Sigmoid colon (tissue), 6 donors: ENCODE measurements at regions not wholly inside any gene's neighbourhood (a gene's known extent, or its start where the extent isn't known, plus 50 kb on each side); places are given as distances from the start of the nearest gene placed in this dataset.

Source experiments
- DNase-seq: peaks from one replicate; pipeline ENCODE4 v3.0.0-alpha.2; 2019
- H3K27ac ChIP-seq, 4 donors: fragments of 200-600 bp; sonication (generic); one replicate each; pipeline ENCODE4 v1.5.1; 2016 to 2019; ENCODE audit warnings: mild to moderate bottlenecking in 1 of 4
- H3K27me3 ChIP-seq, 3 donors: fragments of 200-600 bp; sonication (generic); one replicate each; pipeline ENCODE4 v1.5.1; 2019; ENCODE audit warnings: mild to moderate bottlenecking in 1 of 3
- H3K36me3 ChIP-seq, 4 donors: fragments of 200-600 bp; sonication (generic); one replicate each; pipeline ENCODE4 v1.5.1; 2016 to 2019
- H3K4me1 ChIP-seq, 4 donors: fragments of 200-600 bp; sonication (generic); one replicate each; pipeline ENCODE4 v1.5.1; 2017 to 2019
- H3K4me3 ChIP-seq, 4 donors: fragments of 200-600 bp; sonication (generic); one replicate each; pipeline ENCODE4 v1.5.1; 2017 to 2019; ENCODE audit warnings: mild to moderate bottlenecking in 2 of 4, moderate library complexity in 1 of 4
- H3K9me3 ChIP-seq, 4 donors: fragments of 200-600 bp in 3 of 4; sonication (generic) in 3 of 4; one replicate each; pipeline versions ENCODE4 v1.5.1 to v1.6.1; 2013 to 2019
- CTCF ChIP-seq, 4 experiments: fragments of 450-650 bp in 3 of 4; fragments of 200-600 bp in 1 of 4; IDR thresholded peaks; one replicate each; pipeline ENCODE4 v1.5.1; 2016 to 2019; ENCODE audit warnings: antibody characterized with exemption in 4 of 4, mild to moderate bottlenecking in 3 of 4, moderate library complexity in 2 of 4
- EP300 ChIP-seq, 4 donors: sonication (generic); formaldehyde crosslinking; IDR thresholded peaks; one replicate each; pipeline ENCODE4 v1.6.1; 2017; ENCODE audit warnings: antibody characterized with exemption in 4 of 4
- POLR2A ChIP-seq, 2 donors: fragments of 450-650 bp; IDR thresholded peaks; one replicate each; pipeline ENCODE4 v1.6.1; 2016; ENCODE audit warnings: antibody characterized with exemption in 2 of 2, mild to moderate bottlenecking in 2 of 2, moderate library complexity in 2 of 2
- POLR2AphosphoS5 ChIP-seq, 4 donors: sonication (generic); formaldehyde crosslinking; IDR thresholded peaks; one replicate each; pipeline ENCODE4 v1.6.1; 2017; ENCODE audit warnings: antibody characterized with exemption in 4 of 4
- WGBS, 2 donors: extraction: QIAGEN DNeasy Blood & Tissue Kit; methylation state at CpG; one replicate each; pipeline ENCODE4 v1.1.7; 2013; 5-methylcytosine and 5-hydroxymethylcytosine counted together
- intact Hi-C: fragments of 100-400 bp; cut with DNase I; formaldehyde crosslinking; loops from one replicate; pipeline ENCODE4 v1.15.1; 2023
- donor health status: healthy with polysubstance abuse.
- donor health status: healthy.

DNA sequence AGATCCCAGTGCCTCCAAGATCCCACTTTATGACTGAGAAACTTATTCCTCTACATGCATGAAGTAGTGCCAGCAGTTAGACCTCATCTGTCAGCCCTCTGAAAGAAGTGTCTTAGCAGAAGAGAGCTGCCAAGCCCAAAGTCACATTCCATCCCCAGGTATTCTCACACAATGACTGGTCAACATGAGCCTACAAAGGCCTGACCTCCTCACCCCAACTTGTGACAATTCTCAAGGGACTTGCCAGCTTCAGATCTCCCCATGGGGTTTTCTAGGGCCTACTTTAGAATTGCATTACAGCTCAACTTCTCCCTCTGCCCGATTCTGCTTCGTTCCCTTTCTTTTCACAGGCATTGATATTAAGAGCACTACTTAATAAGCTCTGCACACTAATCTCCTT lies 393.8 kb upstream of the SLC30A5 start:
- Histone ChIP-seq H3K4me1 (no peaks in the 10 kb centered on the region), H3K9me3 (peaks cover 0 to 4% (median 0%) of the 10 kb centered on the region in 4 donors), H3K4me3 (no peak overlapping the region), H3K27ac (no peak overlapping the region), H3K27me3 (no peaks in the 10 kb centered on the region), H3K36me3 (no peaks in the 10 kb centered on the region)
- intact Hi-C loops: no loop called here
- 89 to 99% methylated on average over 2 of the region's 2 CpGs for WGBS, 2 donors
- no peak for DNase-seq
- TF ChIP-seq CTCF (IDR thresholded peaks at IDR 0.05) (no peak), POLR2A (IDR thresholded peaks at IDR 0.05) (no peak), POLR2AphosphoS5 (IDR thresholded peaks at IDR 0.05) (no peak), EP300 (IDR thresholded peaks at IDR 0.05) (no peak)

- no peak overlapping the region for H3K27ac ChIP-seq
- WGBS, 2 donors: 73 to 93% methylated on average over 2 of the region's 2 CpGs
- peaks cover 0 to 7% (median 0%) of the 10 kb centered on the region in 4 donors for H3K4me1 ChIP-seq
- no peaks in the 10 kb centered on the region for H3K9me3 ChIP-seq
- H3K27me3 ChIP-seq: no peaks in the 10 kb centered on the region
- no peaks in the 10 kb centered on the region for H3K36me3 ChIP-seq
- TF ChIP-seq POLR2A (IDR thresholded peaks at IDR 0.05) (no peak), EP300 (IDR thresholded peaks at IDR 0.05) (no peak)
- intact Hi-C loops: no loop called here
- no peak for DNase-seq
- H3K4me3 ChIP-seq: no peak overlapping the region
Observed at GRCh38 chr5:68707575-68707974, 386.2 kb upstream of the SLC30A5 start.

- H3K4me1 ChIP-seq: peaks cover 0 to 7% (median 0%) of the 10 kb centered on the region in 4 donors
- H3K9me3 ChIP-seq: no peaks in the 10 kb centered on the region
- 89 to 92% methylated on average over 7 of the region's 7 CpGs for WGBS, 2 donors
- H3K4me3 ChIP-seq: no peak overlapping the region
- no peak overlapping the region for H3K27ac ChIP-seq
- TF ChIP-seq POLR2AphosphoS5 (IDR thresholded peaks at IDR 0.05) (no peak), EP300 (IDR thresholded peaks at IDR 0.05) (no peak), POLR2A (IDR thresholded peaks at IDR 0.05) (no peak), CTCF (IDR thresholded peaks at IDR 0.05) (no peak)
- intact Hi-C loops: no loop called here
- no peaks in the 10 kb centered on the region for H3K27me3 ChIP-seq
- DNase-seq: no peak
- no peaks in the 10 kb centered on the region for H3K36me3 ChIP-seq
Observed at GRCh38 chr5:68708156-68708841, 385.5 kb upstream of the SLC30A5 start.

DNA sequence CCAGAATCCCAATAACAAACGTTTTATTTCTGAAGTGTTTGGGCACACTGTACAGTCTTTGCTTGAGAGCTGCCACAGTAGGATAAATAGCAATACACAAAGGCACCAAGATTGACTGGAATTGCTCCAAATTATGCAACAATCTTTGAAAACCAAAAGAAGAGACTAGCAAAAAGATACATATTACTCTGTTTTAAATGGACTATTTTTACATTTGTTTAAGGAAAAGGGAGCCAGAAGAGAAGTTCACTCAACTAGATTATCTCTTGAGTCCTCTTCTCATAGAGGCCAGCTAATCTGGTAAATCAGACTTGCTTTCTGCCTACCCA lies 385.0 kb upstream of the SLC30A5 start:
- no peaks in the 10 kb centered on the region for H3K9me3 ChIP-seq
- no peak overlapping the region for H3K27ac ChIP-seq
- H3K4me3 ChIP-seq: no peak overlapping the region
- WGBS, 2 donors: 59 to 78% methylated on average over 1 of the region's 1 CpG
- no peaks in the 10 kb centered on the region for H3K27me3 ChIP-seq
- TF ChIP-seq POLR2AphosphoS5 (IDR thresholded peaks at IDR 0.05): no peak
- TF ChIP-seq POLR2A (IDR thresholded peaks at IDR 0.05): no peak
- no peak for TF ChIP-seq EP300 (IDR thresholded peaks at IDR 0.05)
- TF ChIP-seq CTCF (IDR thresholded peaks at IDR 0.05): no peak
- peaks cover 0 to 7% (median 0%) of the 10 kb centered on the region in 4 donors for H3K4me1 ChIP-seq
- intact Hi-C loops: no loop called here
- DNase-seq: no peak
- H3K36me3 ChIP-seq: no peaks in the 10 kb centered on the region

- no peak for DNase-seq
- WGBS, 2 donors: 75 to 91% methylated on average over 2 of the region's 2 CpGs
- Histone ChIP-seq H3K4me1 (peaks cover 0 to 7% (median 0%) of the 10 kb centered on the region in 4 donors), H3K4me3 (no peak overlapping the region), H3K27me3 (no peaks in the 10 kb centered on the region), H3K9me3 (no peaks in the 10 kb centered on the region), H3K27ac (no peak overlapping the region), H3K36me3 (no peaks in the 10 kb centered on the region)
- no peak for TF ChIP-seq POLR2A (IDR thresholded peaks at IDR 0.05)
- no peak for TF ChIP-seq POLR2AphosphoS5 (IDR thresholded peaks at IDR 0.05)
- no peak for TF ChIP-seq CTCF (IDR thresholded peaks at IDR 0.05)
- TF ChIP-seq EP300 (IDR thresholded peaks at IDR 0.05): no peak
- intact Hi-C loops: no loop called here
Observed at GRCh38 chr5:68709239-68709638, 384.6 kb upstream of the SLC30A5 start.
